DMS 273 treated with DMSO at 0.1 percent for 48 hours (cell line): ENCODE measurements at regions not wholly inside any gene's neighbourhood (a gene's known extent, or its start where the extent isn't known, plus 50 kb on each side); places are given as distances from the start of the nearest gene placed in this dataset.
A peak's percentile ranks its signal among the peaks of the same experiment; 100 is the strongest.

Experiments
- DNase-seq: peaks from one replicate; lab custom pipeline; 2025; lab: John Stamatoyannopoulos, UW

DNA sequence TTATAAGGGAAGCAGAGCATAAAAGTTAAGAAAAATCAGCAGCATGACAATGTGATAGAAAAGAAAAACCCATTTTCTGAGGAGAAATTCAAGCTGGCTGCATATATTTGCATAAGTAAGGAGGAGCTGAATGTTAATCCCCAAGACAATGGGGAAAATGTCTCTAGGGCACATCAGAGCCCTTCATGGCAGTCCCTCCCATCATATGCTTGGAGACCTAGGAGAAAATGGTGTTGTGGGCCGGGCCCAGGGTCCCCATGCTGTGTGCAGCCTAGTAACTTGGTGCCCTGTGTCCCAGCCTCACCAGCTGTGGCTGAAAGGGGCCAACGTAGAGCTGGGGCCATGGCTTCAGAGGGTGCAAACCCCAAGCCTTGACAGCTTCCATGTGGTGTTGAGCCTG lies 100.6 kb upstream of the PLPPR4 start:
- no peak for DNase-seq

DNA sequence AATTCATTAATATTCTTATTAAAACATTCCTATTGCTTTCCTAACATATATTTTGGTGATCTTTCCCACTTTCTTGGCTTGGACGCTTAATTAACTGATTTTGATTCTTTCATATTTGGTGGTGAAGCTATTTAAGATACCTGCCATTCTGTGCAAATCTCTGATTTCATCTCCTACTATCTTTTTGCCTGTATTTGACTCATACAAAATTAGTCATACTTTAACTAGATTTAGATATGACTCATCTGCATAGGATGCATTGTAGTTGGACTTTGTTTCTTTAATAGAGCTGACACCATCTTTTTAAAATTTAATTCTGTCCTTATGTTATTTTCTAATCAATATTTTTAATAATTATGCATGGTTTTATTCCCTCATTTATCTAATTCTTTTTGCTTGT lies 93.8 kb upstream of the PLPPR4 start:
- DNase-seq: no peak

GRCh38 chr1:99171184-99171813 lies 93.0 kb upstream of the PLPPR4 start:
- DNase-seq: no peak

GRCh38 chr1:99173282-99173681 lies 91.0 kb upstream of the PLPPR4 start:
- DNase-seq: no peak

- no peak for DNase-seq
These were observed 90.4 kb upstream of the PLPPR4 start for GRCh38 chr1:99173900-99174299.

DNA sequence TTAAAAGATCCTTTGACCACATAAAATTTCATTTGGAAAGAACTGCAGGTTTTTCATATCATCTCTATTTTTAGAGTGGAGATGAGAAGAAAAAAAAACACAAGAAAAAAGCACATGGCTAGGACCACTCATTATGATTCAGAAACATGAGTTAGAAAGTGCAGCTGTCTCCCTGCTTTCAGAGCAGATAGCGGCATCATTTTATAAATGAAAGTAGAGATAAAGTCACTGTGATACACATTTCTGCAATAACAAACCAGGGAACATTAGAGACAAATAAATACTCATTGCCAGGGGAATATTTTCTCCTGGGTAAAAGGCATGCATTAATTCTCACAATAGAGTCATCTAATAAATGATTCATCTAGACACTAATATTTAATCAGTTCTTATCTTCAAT lies 87.5 kb upstream of the PLPPR4 start:
- no peak for DNase-seq

DNA sequence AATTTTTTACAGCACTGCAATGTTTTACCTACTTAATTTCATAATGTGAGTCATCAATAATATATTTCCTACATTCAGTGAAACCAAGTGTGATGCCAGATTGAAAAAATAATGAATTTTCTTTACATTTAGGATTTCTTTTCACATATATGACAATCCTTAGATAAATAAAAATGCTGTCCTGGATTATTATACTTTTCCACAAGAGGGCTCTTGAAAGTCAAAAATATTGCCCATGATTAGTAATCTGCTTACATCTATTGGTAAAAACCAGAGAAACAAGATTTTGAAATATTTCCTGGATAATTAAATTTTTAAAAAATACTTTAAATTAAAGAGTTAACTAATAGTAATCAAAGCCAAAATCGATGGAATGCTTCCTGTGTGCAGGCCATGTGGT lies 86.8 kb upstream of the PLPPR4 start:
- DNase-seq: no peak

- peak; percentile 75 for DNase-seq
These were observed 83.9 kb upstream of the PLPPR4 start for GRCh38 chr1:99180343-99180808.

GRCh38 chr1:99180915-99181314 lies 83.4 kb upstream of the PLPPR4 start:
- peak; percentile 27 for DNase-seq

DNA sequence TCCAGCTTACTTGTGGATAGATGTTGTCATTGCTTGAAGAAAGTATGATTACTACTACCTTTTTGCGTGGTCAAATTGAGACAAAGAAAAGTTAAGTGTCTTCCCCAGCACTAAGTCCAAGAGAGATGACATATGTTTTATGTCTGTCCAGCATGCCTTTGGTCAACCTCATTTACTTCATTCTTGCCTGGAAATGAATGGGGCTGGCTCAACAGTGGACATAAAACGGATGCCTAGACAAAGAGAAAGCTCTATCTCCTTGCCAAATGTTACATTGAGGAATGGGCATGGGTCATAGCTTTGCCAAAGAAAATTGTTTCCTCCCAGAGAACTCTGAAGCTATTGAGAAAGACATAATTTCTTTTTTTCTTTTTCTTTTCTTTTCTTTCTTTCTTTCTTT lies 82.4 kb upstream of the PLPPR4 start:
- no peak for DNase-seq

DNA sequence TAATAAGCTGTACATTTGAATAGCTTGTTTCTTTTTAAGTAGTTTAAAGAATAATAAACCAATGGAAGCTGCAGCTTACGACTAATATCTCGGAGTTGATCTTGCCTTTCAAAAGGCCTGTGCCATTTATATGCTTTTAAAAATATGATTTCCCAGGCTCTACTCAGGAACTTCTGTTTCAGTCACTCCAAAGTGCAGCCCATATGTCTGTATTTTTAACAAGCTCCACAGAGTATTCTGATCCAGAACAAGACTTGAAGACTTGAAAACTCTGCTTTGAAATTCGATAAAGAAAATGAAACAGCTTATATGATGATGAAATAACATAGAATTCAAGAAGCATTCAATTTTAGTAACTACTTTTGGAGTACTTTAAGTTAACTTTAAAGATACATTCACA lies 79.1 kb upstream of the PLPPR4 start:
- no peak for DNase-seq

- DNase-seq: no peak
These were observed 70.9 kb upstream of the PLPPR4 start for GRCh38 chr1:99193431-99193830.

DNA sequence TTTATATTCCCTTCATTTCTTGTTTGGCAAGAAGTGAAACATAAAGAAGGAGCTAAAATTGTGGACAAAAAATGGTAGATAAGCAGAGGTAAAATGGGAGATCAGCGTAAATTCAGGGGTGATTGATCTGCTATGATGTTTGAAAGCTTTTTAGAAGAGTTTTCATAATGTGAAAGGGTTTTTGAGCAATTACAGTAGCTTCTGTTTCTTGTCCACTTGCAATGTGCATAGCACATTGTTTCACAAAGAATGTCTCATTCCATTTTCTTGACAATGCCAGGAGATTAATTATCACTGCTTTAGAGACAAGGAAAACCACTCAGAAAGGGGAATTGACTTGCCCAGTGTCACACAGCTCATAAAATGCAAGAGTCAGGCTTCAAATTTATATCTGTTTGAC lies 65.9 kb upstream of the PLPPR4 start:
- DNase-seq: no peak

- DNase-seq: no peak
These were observed 57.1 kb upstream of the PLPPR4 start for GRCh38 chr1:99207216-99207615.
